ENCODE measurements at regions not wholly inside any gene's neighbourhood (a gene's known extent, or its start where the extent isn't known, plus 50 kb on each side); places are given as distances from the start of the nearest gene placed in this dataset.
"Not testable (repeated sequence)": the region's sequence is repeated elsewhere in the genome, so short reads cannot be mapped to it uniquely, and the experiment has no call there.

DNA sequence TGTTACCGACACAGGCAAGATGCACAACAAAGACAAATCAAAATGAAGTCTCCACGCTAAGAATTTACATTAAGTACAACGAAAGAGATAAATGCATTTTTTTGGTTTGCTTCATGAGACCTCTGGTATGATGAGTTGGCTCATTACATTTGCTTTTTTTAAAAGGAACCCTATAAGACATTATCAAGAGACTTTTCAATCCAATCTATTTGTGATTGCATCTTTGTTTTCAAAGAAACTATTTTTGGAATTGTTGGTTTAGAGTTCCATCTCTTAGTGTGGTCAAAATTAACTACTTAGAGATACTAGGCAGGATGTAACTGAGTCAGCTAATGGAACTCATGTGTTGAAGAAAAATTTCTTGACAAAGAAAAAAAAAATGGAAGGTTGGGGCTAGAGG lies 200.1 kb downstream of the ZC3H11B start:
- no peaks in the 10 kb centered on the region for H3K9me3 ChIP-seq (replicated peaks in 1 of 2; ENCODE audit: control insufficient read depth in 2 of 2, insufficient read depth in 1 of 2, low read depth in 1 of 2, low read length in 2 of 2)
- no peak overlapping the region for H3K4ac ChIP-seq (ENCODE audit: low read length)
- no peak overlapping the region for H3K27ac ChIP-seq (replicated peaks; ENCODE audit: low read length)
- no peaks in the 10 kb centered on the region for H3K27me3 ChIP-seq (ENCODE audit: control insufficient read depth in 3 of 3, insufficient read depth in 3 of 3, low read depth in 1 of 3, low read length in 3 of 3)
- no peak overlapping the region for H3K18ac ChIP-seq (ENCODE audit: low read length)
- H3K23ac ChIP-seq (ENCODE audit: low read depth, low read length, poor library complexity), result no peak overlapping the region
- H3K9ac ChIP-seq (ENCODE audit: low read depth, low read length, poor library complexity), result no peak overlapping the region
- H2BK5ac ChIP-seq (ENCODE audit: low read length), result no peak overlapping the region
- H2BK120ac ChIP-seq (ENCODE audit: low read depth, low read length), result no peak overlapping the region
- H2BK12ac ChIP-seq (ENCODE audit: low read length), result no peak overlapping the region
- no peaks in the 10 kb centered on the region for H3K4me1 ChIP-seq (ENCODE audit: control insufficient read depth in 2 of 2, insufficient read depth in 1 of 2, low read depth in 1 of 2, low read length in 2 of 2)
- no peak overlapping the region for H3K4me3 ChIP-seq (ENCODE audit: low read length in 2 of 2)
- no peak overlapping the region for H4K91ac ChIP-seq (ENCODE audit: low read depth, low read length, poor library complexity)
- no peak overlapping the region for H2AK5ac ChIP-seq (ENCODE audit: low read depth, low read length)
- DNase-seq (ENCODE audit: low spot score), result no peak
- no peak overlapping the region for H4K8ac ChIP-seq (ENCODE audit: low read depth, low read length)
- H2AFZ ChIP-seq (ENCODE audit: low read length), result no peak overlapping the region
- no peaks in the 10 kb centered on the region for H3K36me3 ChIP-seq (replicated peaks in 1 of 2; ENCODE audit: control insufficient read depth in 2 of 2, insufficient read depth in 2 of 2, low read length in 2 of 2)
- H3K79me1 ChIP-seq (ENCODE audit: low read depth, low read length), result no peaks in the 10 kb centered on the region
- H3K14ac ChIP-seq (ENCODE audit: low read length), result no peak overlapping the region
- no CpG with 5 or more reads among the region's 3 CpGs for WGBS, 2 donors (ENCODE audit: extremely low coverage in 2 of 2, insufficient read length in 2 of 2, insufficient replicate concordance in 1 of 2)
- no peak overlapping the region for H2BK15ac ChIP-seq (ENCODE audit: low read length)
- no peak overlapping the region for H3K4me2 ChIP-seq (ENCODE audit: insufficient read depth, low read length, poor library complexity, severe bottlenecking)

DNA sequence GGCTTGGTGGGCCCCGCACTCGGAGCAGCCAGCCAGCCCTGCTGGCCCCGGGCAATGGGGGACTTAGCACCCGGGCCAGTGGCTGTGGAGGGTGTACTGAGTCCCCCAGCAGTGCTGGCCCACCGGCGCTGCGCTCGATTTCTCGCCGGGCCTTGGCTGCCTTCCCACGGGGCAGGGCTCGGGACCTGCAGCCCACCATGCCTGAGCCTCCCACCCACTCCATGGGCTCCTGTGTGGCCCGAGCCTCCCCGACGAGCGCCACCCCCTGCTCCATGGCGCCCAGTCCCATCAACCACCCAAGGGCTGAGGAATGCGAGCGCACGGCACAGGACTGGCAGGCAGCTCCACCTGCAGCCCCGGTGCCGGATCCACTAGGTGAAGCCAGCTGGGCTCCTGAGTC lies 202.2 kb downstream of the ZC3H11B start:
- not testable (repeated sequence) for H3K9ac ChIP-seq (ENCODE audit: low read depth, low read length, poor library complexity); H3K4me2 ChIP-seq (ENCODE audit: insufficient read depth, low read length, poor library complexity, severe bottlenecking); H4K91ac ChIP-seq (ENCODE audit: low read depth, low read length, poor library complexity); H2BK12ac ChIP-seq (ENCODE audit: low read length); H3K23ac ChIP-seq (ENCODE audit: low read depth, low read length, poor library complexity); H2BK120ac ChIP-seq (ENCODE audit: low read depth, low read length); H3K27me3 ChIP-seq (ENCODE audit: control insufficient read depth in 3 of 3, insufficient read depth in 3 of 3, low read depth in 1 of 3, low read length in 3 of 3); H3K18ac ChIP-seq (ENCODE audit: low read length); H3K4me3 ChIP-seq (ENCODE audit: low read length in 2 of 2); H3K9me3 ChIP-seq (replicated peaks in 1 of 2; ENCODE audit: control insufficient read depth in 2 of 2, insufficient read depth in 1 of 2, low read depth in 1 of 2, low read length in 2 of 2); DNase-seq (ENCODE audit: low spot score); H3K4me1 ChIP-seq (ENCODE audit: control insufficient read depth in 2 of 2, insufficient read depth in 1 of 2, low read depth in 1 of 2, low read length in 2 of 2); H2AFZ ChIP-seq (ENCODE audit: low read length); H2BK5ac ChIP-seq (ENCODE audit: low read length); H3K4ac ChIP-seq (ENCODE audit: low read length); H3K14ac ChIP-seq (ENCODE audit: low read length); H2BK15ac ChIP-seq (ENCODE audit: low read length); H3K27ac ChIP-seq (replicated peaks; ENCODE audit: low read length); H3K36me3 ChIP-seq (replicated peaks in 1 of 2; ENCODE audit: control insufficient read depth in 2 of 2, insufficient read depth in 2 of 2, low read length in 2 of 2); H4K8ac ChIP-seq (ENCODE audit: low read depth, low read length); H3K79me1 ChIP-seq (ENCODE audit: low read depth, low read length); H2AK5ac ChIP-seq (ENCODE audit: low read depth, low read length)
- no CpG with 5 or more reads among the region's 22 CpGs for WGBS, 2 donors (ENCODE audit: extremely low coverage in 2 of 2, insufficient read length in 2 of 2, insufficient replicate concordance in 1 of 2)

DNA sequence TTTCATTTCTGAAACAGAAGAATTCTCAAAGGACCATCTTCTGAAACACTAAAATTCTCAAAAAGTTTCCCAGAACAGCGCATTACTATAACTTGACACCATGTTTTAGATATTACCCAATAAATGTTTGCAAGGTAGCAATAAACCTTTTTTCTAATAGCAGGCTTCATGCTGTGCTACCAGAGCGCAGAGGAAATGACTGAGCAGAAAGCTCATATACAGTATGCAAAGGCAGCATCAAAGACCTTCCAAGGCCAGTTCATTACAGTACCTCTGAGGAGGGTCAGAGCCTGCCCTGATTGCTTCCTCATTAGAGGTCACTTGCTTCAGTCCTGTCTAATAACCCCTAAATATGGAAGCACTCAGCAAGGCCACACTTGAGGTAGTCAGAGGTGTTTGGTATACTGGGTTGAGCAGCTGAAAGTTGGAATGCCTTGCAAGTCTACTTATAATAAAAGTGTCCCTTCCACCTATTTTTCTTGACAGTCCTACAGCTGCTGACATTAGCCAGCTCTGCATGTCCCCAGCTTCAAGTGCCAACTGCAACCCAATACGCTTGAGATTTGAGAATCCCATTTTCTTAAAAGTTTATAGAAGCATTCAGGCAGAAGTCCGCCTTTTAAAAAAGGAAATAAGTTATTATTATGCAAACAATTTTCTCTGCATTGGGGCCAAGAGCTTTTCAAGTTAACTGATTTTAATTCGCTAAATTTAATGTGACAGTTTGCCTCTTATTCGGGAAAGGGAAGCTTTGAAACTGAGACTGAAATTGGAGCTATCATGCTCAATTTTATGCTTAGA lies 207.2 kb downstream of the ZC3H11B start:
- Histone ChIP-seq H2AK5ac (ENCODE audit: low read depth, low read length) (no peak overlapping the region), H3K9ac (ENCODE audit: low read depth, low read length, poor library complexity) (no peak overlapping the region), H3K9me3 (replicated peaks in 1 of 2; ENCODE audit: control insufficient read depth in 2 of 2, insufficient read depth in 1 of 2, low read depth in 1 of 2, low read length in 2 of 2) (no peaks in the 10 kb centered on the region), H3K27me3 (ENCODE audit: control insufficient read depth in 3 of 3, insufficient read depth in 3 of 3, low read depth in 1 of 3, low read length in 3 of 3) (no peaks in the 10 kb centered on the region), H3K36me3 (replicated peaks in 1 of 2; ENCODE audit: control insufficient read depth in 2 of 2, insufficient read depth in 2 of 2, low read length in 2 of 2) (no peaks in the 10 kb centered on the region), H3K27ac (replicated peaks; ENCODE audit: low read length) (no peak overlapping the region), H2AFZ (ENCODE audit: low read length) (no peak overlapping the region), H3K4me2 (ENCODE audit: insufficient read depth, low read length, poor library complexity, severe bottlenecking) (no peak overlapping the region), H2BK12ac (ENCODE audit: low read length) (no peak overlapping the region), H3K14ac (ENCODE audit: low read length) (no peak overlapping the region), H3K4me1 (ENCODE audit: control insufficient read depth in 2 of 2, insufficient read depth in 1 of 2, low read depth in 1 of 2, low read length in 2 of 2) (no peaks in the 10 kb centered on the region), H4K8ac (ENCODE audit: low read depth, low read length) (no peak overlapping the region), H4K91ac (ENCODE audit: low read depth, low read length, poor library complexity) (no peak overlapping the region), H2BK5ac (ENCODE audit: low read length) (no peak overlapping the region), H2BK120ac (ENCODE audit: low read depth, low read length) (no peak overlapping the region), H3K23ac (ENCODE audit: low read depth, low read length, poor library complexity) (no peak overlapping the region), H3K79me1 (ENCODE audit: low read depth, low read length) (no peaks in the 10 kb centered on the region), H3K4me3 (ENCODE audit: low read length in 2 of 2) (no peak overlapping the region), H2BK15ac (ENCODE audit: low read length) (no peak overlapping the region), H3K18ac (ENCODE audit: low read length) (no peak overlapping the region), H3K4ac (ENCODE audit: low read length) (no peak overlapping the region)
- WGBS, 2 donors (ENCODE audit: extremely low coverage in 2 of 2, insufficient read length in 2 of 2, insufficient replicate concordance in 1 of 2), result no CpG with 5 or more reads among the region's 6 CpGs
- no peak for DNase-seq (ENCODE audit: low spot score)

DNA sequence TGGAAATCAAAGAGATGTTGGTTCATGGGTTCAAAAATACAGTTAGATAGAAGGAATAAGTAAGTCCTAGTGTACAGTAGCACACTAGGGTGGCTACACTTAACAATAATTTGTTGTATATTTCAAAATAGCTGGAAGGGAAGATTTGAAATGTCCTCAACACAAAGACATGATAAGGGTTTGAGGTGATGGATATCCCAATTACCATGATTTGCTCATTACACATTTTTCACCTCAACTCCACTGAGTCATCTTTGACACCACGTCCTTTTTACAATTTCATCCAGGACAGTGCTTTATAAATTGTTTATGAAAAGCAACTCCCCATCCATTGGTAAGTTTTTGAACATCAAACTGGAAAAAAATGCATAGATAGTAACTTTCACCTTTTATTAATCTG lies 208.3 kb downstream of the ZC3H11B start:
- Histone ChIP-seq H2BK5ac (ENCODE audit: low read length) (no peak overlapping the region), H3K23ac (ENCODE audit: low read depth, low read length, poor library complexity) (no peak overlapping the region), H3K9ac (ENCODE audit: low read depth, low read length, poor library complexity) (no peak overlapping the region), H3K4me3 (ENCODE audit: low read length in 2 of 2) (no peak overlapping the region), H3K27me3 (ENCODE audit: control insufficient read depth in 3 of 3, insufficient read depth in 3 of 3, low read depth in 1 of 3, low read length in 3 of 3) (no peaks in the 10 kb centered on the region), H3K9me3 (replicated peaks in 1 of 2; ENCODE audit: control insufficient read depth in 2 of 2, insufficient read depth in 1 of 2, low read depth in 1 of 2, low read length in 2 of 2) (no peaks in the 10 kb centered on the region), H3K4me1 (ENCODE audit: control insufficient read depth in 2 of 2, insufficient read depth in 1 of 2, low read depth in 1 of 2, low read length in 2 of 2) (no peaks in the 10 kb centered on the region), H4K91ac (ENCODE audit: low read depth, low read length, poor library complexity) (no peak overlapping the region), H2BK12ac (ENCODE audit: low read length) (no peak overlapping the region), H2BK15ac (ENCODE audit: low read length) (no peak overlapping the region), H3K14ac (ENCODE audit: low read length) (no peak overlapping the region), H3K4me2 (ENCODE audit: insufficient read depth, low read length, poor library complexity, severe bottlenecking) (no peak overlapping the region), H2BK120ac (ENCODE audit: low read depth, low read length) (no peak overlapping the region), H3K27ac (replicated peaks; ENCODE audit: low read length) (no peak overlapping the region), H4K8ac (ENCODE audit: low read depth, low read length) (no peak overlapping the region), H2AK5ac (ENCODE audit: low read depth, low read length) (no peak overlapping the region), H3K36me3 (replicated peaks in 1 of 2; ENCODE audit: control insufficient read depth in 2 of 2, insufficient read depth in 2 of 2, low read length in 2 of 2) (no peaks in the 10 kb centered on the region), H3K79me1 (ENCODE audit: low read depth, low read length) (no peaks in the 10 kb centered on the region), H2AFZ (ENCODE audit: low read length) (no peak overlapping the region), H3K4ac (ENCODE audit: low read length) (no peak overlapping the region), H3K18ac (ENCODE audit: low read length) (no peak overlapping the region)
- no peak for DNase-seq (ENCODE audit: low spot score)
- no CpG with 5 or more reads among the region's 1 CpG for WGBS, 2 donors (ENCODE audit: extremely low coverage in 2 of 2, insufficient read length in 2 of 2, insufficient replicate concordance in 1 of 2)

Data from neuronal stem cell (in vitro differentiated cells).